ENCODE measurements at regions not wholly inside any gene's neighbourhood (a gene's known extent, or its start where the extent isn't known, plus 50 kb on each side); places are given as distances from the start of the nearest gene placed in this dataset.

- WGBS, 2 donors (ENCODE audit: low coverage in 1 of 2) = 43 to 71% methylated on average over 2 of the region's 2 CpGs
- no peak for TF ChIP-seq POLR2A (IDR thresholded peaks at IDR 0.05)
- no peak for TF ChIP-seq CTCF (IDR thresholded peaks at IDR 0.05)
- TF ChIP-seq EP300 (IDR thresholded peaks at IDR 0.05) = no peak
- TF ChIP-seq POLR2AphosphoS5 (IDR thresholded peaks at IDR 0.05) = no peak
- Histone ChIP-seq H3K9me3 (no peaks in the 10 kb centered on the region), H3K36me3 (no peaks in the 10 kb centered on the region), H3K27me3 (no peaks in the 10 kb centered on the region), H3K4me1 (no peaks in the 10 kb centered on the region), H3K4me3 (no peak overlapping the region), H3K27ac (no peak overlapping the region)
- ATAC-seq = no peak
Observed at GRCh38 chr6:86537292-86537861, 400.0 kb upstream of the HTR1E start.

DNA sequence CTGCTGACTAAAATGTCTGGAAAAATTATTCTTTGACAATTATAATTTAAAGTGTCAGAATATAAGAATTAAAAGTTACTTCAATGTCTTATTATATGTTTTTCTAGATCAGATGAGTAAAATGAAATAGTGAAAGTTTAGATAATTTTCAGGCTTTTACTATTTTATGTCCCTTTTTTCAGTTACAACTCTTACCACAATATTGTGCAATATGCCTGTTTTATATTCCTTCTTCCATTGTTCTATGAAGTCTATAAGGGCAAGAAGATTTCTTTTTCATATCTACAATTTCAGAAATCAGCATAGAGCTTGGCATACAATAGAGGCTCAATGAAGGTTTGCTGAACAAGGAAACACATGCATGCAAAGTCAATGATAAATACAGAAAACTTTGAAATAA is 401.2 kb upstream of the HTR1E start:
- TF ChIP-seq POLR2A (IDR thresholded peaks at IDR 0.05) (no peak), EP300 (IDR thresholded peaks at IDR 0.05) (no peak), CTCF (IDR thresholded peaks at IDR 0.05) (no peak), POLR2AphosphoS5 (IDR thresholded peaks at IDR 0.05) (no peak)
- ATAC-seq = no peak
- no peaks in the 10 kb centered on the region for H3K4me1 ChIP-seq
- H3K27me3 ChIP-seq = no peaks in the 10 kb centered on the region
- H3K36me3 ChIP-seq = no peaks in the 10 kb centered on the region
- no peaks in the 10 kb centered on the region for H3K9me3 ChIP-seq
- H3K27ac ChIP-seq = no peak overlapping the region
- no peak overlapping the region for H3K4me3 ChIP-seq

DNA sequence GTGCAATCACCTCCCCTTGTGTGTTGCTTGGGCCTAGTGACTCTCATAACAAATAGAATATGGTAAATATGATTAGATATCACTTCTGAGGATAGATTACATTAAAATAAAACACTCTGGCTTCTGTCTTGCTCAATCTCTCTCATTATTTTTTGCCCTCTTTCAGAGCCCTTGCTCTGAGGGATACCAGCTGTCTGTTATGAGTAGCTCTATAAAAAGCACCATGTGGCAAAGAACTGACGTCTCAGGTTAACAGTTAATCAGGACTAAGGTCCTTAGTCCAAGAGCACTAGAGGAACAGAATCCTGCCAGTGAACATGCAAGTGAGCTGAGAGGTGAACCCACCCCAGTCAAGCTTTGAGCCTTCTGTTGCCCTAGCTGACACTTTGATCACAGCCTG is 402.2 kb upstream of the HTR1E start:
- no peaks in the 10 kb centered on the region for H3K36me3 ChIP-seq
- no peak for ATAC-seq
- H3K27ac ChIP-seq = no peak overlapping the region
- H3K4me3 ChIP-seq = no peak overlapping the region
- H3K27me3 ChIP-seq = no peaks in the 10 kb centered on the region
- no peaks in the 10 kb centered on the region for H3K9me3 ChIP-seq
- no peaks in the 10 kb centered on the region for H3K4me1 ChIP-seq
- TF ChIP-seq CTCF (IDR thresholded peaks at IDR 0.05) (no peak), EP300 (IDR thresholded peaks at IDR 0.05) (no peak), POLR2A (IDR thresholded peaks at IDR 0.05) (no peak), POLR2AphosphoS5 (IDR thresholded peaks at IDR 0.05) (no peak)
- WGBS, 2 donors (ENCODE audit: low coverage in 1 of 2) = 33 to 57% methylated on average over 1 of the region's 1 CpG

GRCh38 chr6:86529635-86530034 is 407.7 kb upstream of the HTR1E start:
- no peak for ATAC-seq
- H3K9me3 ChIP-seq = peaks cover 0 to 20% (median 0%) of the 10 kb centered on the region in 3 donors
- H3K4me1 ChIP-seq = no peaks in the 10 kb centered on the region
- 80 to 100% methylated on average over 1 of the region's 1 CpG for WGBS, 2 donors (ENCODE audit: low coverage in 1 of 2)
- no peak overlapping the region for H3K27ac ChIP-seq
- H3K36me3 ChIP-seq = no peaks in the 10 kb centered on the region
- TF ChIP-seq EP300 (IDR thresholded peaks at IDR 0.05) (no peak), CTCF (IDR thresholded peaks at IDR 0.05) (no peak), POLR2A (IDR thresholded peaks at IDR 0.05) (no peak), POLR2AphosphoS5 (IDR thresholded peaks at IDR 0.05) (no peak)
- H3K4me3 ChIP-seq = no peak overlapping the region
- no peaks in the 10 kb centered on the region for H3K27me3 ChIP-seq

- no CpG with 5 or more reads among the region's 1 CpG for WGBS, 2 donors (ENCODE audit: low coverage in 1 of 2)
- Histone ChIP-seq H3K27ac (no peak overlapping the region), H3K4me1 (no peaks in the 10 kb centered on the region), H3K36me3 (no peaks in the 10 kb centered on the region), H3K4me3 (no peak overlapping the region), H3K27me3 (no peaks in the 10 kb centered on the region), H3K9me3 (peaks cover 0 to 31% (median 0%) of the 10 kb centered on the region in 3 donors)
- ATAC-seq = no peak
- no peak for TF ChIP-seq POLR2AphosphoS5 (IDR thresholded peaks at IDR 0.05)
- TF ChIP-seq EP300 (IDR thresholded peaks at IDR 0.05) = no peak
- TF ChIP-seq POLR2A (IDR thresholded peaks at IDR 0.05) = no peak
- no peak for TF ChIP-seq CTCF (IDR thresholded peaks at IDR 0.05)
Observed at GRCh38 chr6:86526238-86526637, 411.1 kb upstream of the HTR1E start.
